A549 (cell line): ENCODE measurements at regions not wholly inside any gene's neighbourhood (a gene's known extent, or its start where the extent isn't known, plus 50 kb on each side); places are given as distances from the start of the nearest gene placed in this dataset.

ENCODE experiments used
- ATAC-seq, 2 experiments: fragments of 200-7000 bp in 1 of 2; fragments of >200 bp in 1 of 2; cut with Nextera tagmentation in 1 of 2; cut with Tn5 transposase in 1 of 2; 3 replicates each; pipeline versions ENCODE4 v1.8.0 to v1.9.1; 2018 to 2020; ENCODE audit warnings: mild to moderate bottlenecking in 1 of 2, moderate library complexity in 1 of 2
- CTCF ChIA-PET: fragments of 300-600 bp; sonication (Branson Sonifier 250); formaldehyde crosslinking; extraction: SDS; loops from one replicate; lab custom pipeline; 2021; ENCODE audit warnings: antibody characterized with exemption, inconsistent platforms; lab: Yijun Ruan, JAX
- POLR2A ChIA-PET: fragments of 350-600 bp; formaldehyde crosslinking; extraction: SDS; loops from one replicate; lab custom pipeline; 2021; ENCODE audit warnings: antibody characterized with exemption, inconsistent platforms; lab: Yijun Ruan, JAX
- DNase-seq, 2 experiments: peaks; one replicate each; pipeline versions ENCODE4 v3.0.0 to v3.0.0-alpha.2; 2011 to 2016; ENCODE audit warnings: low read depth in 1 of 2, low spot score in 1 of 2
- FAIRE-seq: peaks from 2 replicates; lab custom pipeline; 2011; peaks lifted over from hg19 to GRCh38; lab: Jason Lieb, UNC
- H3K27ac ChIP-seq, 2 experiments: fragments of >200 bp; sonication (Bioruptor Twin); formaldehyde crosslinking; 3 replicates each; pipeline ENCODE4 v1.5.1; 2016 to 2017
- H3K4me1 ChIP-seq: fragments of >200 bp; sonication (Bioruptor Twin); formaldehyde crosslinking; 3 replicates; pipeline ENCODE4 v1.6.1; 2016
- H3K4me2 ChIP-seq: fragments of >200 bp; sonication (Bioruptor Twin); formaldehyde crosslinking; 3 replicates; pipeline ENCODE4 v1.6.1; 2016
- H3K4me3 ChIP-seq: fragments of >200 bp; sonication (Bioruptor Twin); formaldehyde crosslinking; 3 replicates; pipeline ENCODE4 v1.5.1; 2016
- H3K9me3 ChIP-seq: fragments of >200 bp; sonication (Bioruptor Twin); formaldehyde crosslinking; 3 replicates; pipeline ENCODE4 v1.6.1; 2016
- BHLHE40 ChIP-seq: IDR thresholded peaks from 2 replicates; pipeline ENCODE4 v1.6.1; 2012; ENCODE audit warnings: low read depth, low read length, inconsistent platforms
- CEBPB ChIP-seq, 2 experiments: fragments of >200 bp in 1 of 2; sonication (Bioruptor Twin) in 1 of 2; formaldehyde crosslinking in 1 of 2; IDR thresholded peaks; 2 replicates each; pipeline ENCODE4 v1.6.1; 2012 to 2016
- CHD4 ChIP-seq: fragments of 200-600 bp; sonication (generic); IDR thresholded peaks from 2 replicates; pipeline ENCODE4 v1.6.1; 2016; ENCODE audit warnings: antibody characterized with exemption, mild to moderate bottlenecking, borderline replicate concordance
- EHF ChIP-seq: fragments of 250-450 bp; sonication (Bioruptor Pico); IDR thresholded peaks from 2 replicates; pipeline ENCODE4 v1.5.0; 2020; ENCODE audit warnings: mild to moderate bottlenecking
- FOSL2 ChIP-seq, 2 experiments: fragments of 450-650 bp in 1 of 2; fragments of >200 bp in 1 of 2; sonication (Bioruptor Twin) in 1 of 2; formaldehyde crosslinking; IDR thresholded peaks; 2 replicates each; pipeline versions ENCODE4 v1.5.0 to v1.6.1; 2016 to 2020; ENCODE audit warnings: mild to moderate bottlenecking in 1 of 2, moderate library complexity in 1 of 2
- GATA3 ChIP-seq: IDR thresholded peaks from 2 replicates; pipeline ENCODE4 v1.6.1; 2012; ENCODE audit warnings: borderline replicate concordance
- HOXB13 ChIP-seq: fragments of 250-450 bp; sonication (Bioruptor Pico); IDR thresholded peaks from 2 replicates; pipeline ENCODE4 v1.5.0; 2020; ENCODE audit warnings: low read depth, mild to moderate bottlenecking, moderate library complexity
- JUNB ChIP-seq: fragments of >200 bp; sonication (Bioruptor Twin); formaldehyde crosslinking; IDR thresholded peaks from 2 replicates; pipeline ENCODE4 v1.6.1; 2016
- MYC ChIP-seq: IDR thresholded peaks from 2 replicates; pipeline ENCODE4 v1.6.1; 2012; ENCODE audit warnings: mild to moderate bottlenecking, inconsistent platforms, low read length, improper control_type of control experiment, borderline replicate concordance
- NFE2L2 ChIP-seq: fragments of 150-350 bp; conservative IDR thresholded peaks from 2 replicates; pipeline ENCODE4 v1.6.1; 2014; ENCODE audit warnings: low read length
- ZC3H11A ChIP-seq: fragments of 450-650 bp; IDR thresholded peaks from 2 replicates; pipeline ENCODE4 v1.6.1; 2014; ENCODE audit warnings: antibody characterized with exemption, mild to moderate bottlenecking
- WGBS: methylation state at CpG from one replicate; pipeline ENCODE4 v1.1.6; 2017; ENCODE audit errors: missing lambda C conversion rate; 5-methylcytosine and 5-hydroxymethylcytosine counted together
- TF ChIP-seq, protein P1 (sequence below): fragments of 250-450 bp; sonication (Bioruptor Pico); IDR thresholded peaks from 2 replicates; pipeline ENCODE4 v1.5.0; 2020; ENCODE audit warnings: low read depth, mild to moderate bottlenecking, moderate library complexity
- TF ChIP-seq, protein P2 (sequence below): IDR thresholded peaks from 2 replicates; pipeline ENCODE4 v1.6.1; 2012; ENCODE audit warnings: low read depth, borderline replicate concordance
- TF ChIP-seq, protein P3 (sequence below): fragments of 200-600 bp; sonication (generic); IDR thresholded peaks from 2 replicates; pipeline ENCODE4 v1.6.1; 2016; ENCODE audit warnings: antibody characterized with exemption, mild to moderate bottlenecking, moderate library complexity

GRCh38 chr7:142440906-142441411, 183.1 kb upstream of the PRSS58 start:
- CTCF ChIA-PET, result interaction anchor here (1.3 to 1.6 kb wide), 2 partner anchors 18 to 342 kb away, joined by 4 read pairs; no protein-coding TSS in a partner anchor
- WGBS, result 85% methylated on average over 9 of the region's 9 CpGs
- ATAC-seq, result peak in 1 of 2 experiments; percentile 12; a peak in 1 of 6 replicates

DNA sequence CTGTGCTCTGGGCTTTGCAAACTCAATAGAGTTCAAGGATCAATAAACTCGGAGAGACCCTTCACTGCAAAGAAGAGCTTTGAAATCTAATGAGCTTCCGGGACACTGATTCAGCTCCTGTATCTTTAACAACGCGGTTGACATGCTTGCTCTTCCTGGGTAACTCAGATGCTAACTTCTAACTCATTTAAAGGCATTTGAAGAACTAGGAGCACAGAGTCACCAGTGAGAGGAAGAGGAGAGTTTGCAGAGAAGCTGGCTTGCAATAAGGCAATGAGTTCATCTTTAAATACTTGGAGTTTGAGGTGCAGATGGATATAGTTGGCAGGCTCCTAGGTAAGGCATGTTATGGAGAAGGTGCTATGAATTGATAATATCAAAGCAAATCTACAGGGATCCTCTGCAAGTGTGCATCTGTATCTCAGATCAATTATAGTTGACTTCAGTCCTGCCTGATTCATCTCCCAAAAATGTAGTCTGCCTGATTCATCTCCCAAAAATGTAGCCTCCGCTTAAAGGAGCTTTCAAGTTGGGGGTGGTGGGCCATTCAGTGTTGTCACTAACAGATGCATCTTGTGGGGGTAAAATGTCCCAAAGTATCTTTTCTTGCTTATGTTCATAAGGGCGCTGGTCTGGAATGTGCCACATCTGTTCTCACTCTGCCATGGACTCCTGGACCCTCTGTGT, 182.5 kb upstream of the PRSS58 start:
- ATAC-seq (peak; percentile 26 to 58; a peak in 4 of 6 replicates), FAIRE-seq (peak; percentile 32), DNase-seq (peak in 1 of 2 experiments; percentile 12)
- WGBS, result 52% methylated on average over 6 of the region's 6 CpGs
- Histone ChIP-seq H3K4me1 (peaks cover 10% of the 10 kb centered on the region; the same call in 2 of the 3 replicates), H3K9me3 (no peaks in the 10 kb centered on the region), H3K4me3 (no peak overlapping the region), H3K27ac (no peak overlapping the region), H3K4me2 (peak overlapping the region; percentile 32)
- CTCF ChIA-PET, result interaction anchor here (0.5 to 1.5 kb wide), 3 partner anchors 18 to 253 kb away, joined by 3 to 5 read pairs (median 4); no protein-coding TSS in a partner anchor
- POLR2A ChIA-PET, result no interaction called here
- no peak for TF ChIP-seq CHD4
- no peak for TF ChIP-seq FOSL2 (IDR thresholded peaks at IDR 0.05)
- peak; percentile 28; the same call in 1 of the 2 replicates for TF ChIP-seq FOSL2 (CRISPR knock-in tag; IDR thresholded peaks at IDR 0.05)
- 0 out of 2 replicates have a peak, but pooled peaks have one; percentile 22 for TF ChIP-seq JUNB

More at GRCh38 chr7:142440906-142441411, 183.1 kb upstream of the PRSS58 start:
- peaks cover 10% of the 10 kb centered on the region; the same call in 2 of the 3 replicates for H3K4me1 ChIP-seq
- POLR2A ChIA-PET, result no interaction called here
- TF ChIP-seq MYC (no peak), HOXB13 (CRISPR knock-in tag) (no peak), GATA3 (no peak), NFE2L2 (no peak)
- TF ChIP-seq, protein P1, sequence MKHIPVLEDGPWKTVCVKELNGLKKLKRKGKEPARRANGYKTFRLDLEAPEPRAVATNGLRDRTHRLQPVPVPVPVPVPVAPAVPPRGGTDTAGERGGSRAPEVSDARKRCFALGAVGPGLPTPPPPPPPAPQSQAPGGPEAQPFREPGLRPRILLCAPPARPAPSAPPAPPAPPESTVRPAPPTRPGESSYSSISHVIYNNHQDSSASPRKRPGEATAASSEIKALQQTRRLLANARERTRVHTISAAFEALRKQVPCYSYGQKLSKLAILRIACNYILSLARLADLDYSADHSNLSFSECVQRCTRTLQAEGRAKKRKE (CRISPR knock-in tag), result no peak
- TF ChIP-seq, all 56 proteins: peak for 0
- Histone ChIP-seq H3K9me3 (no peaks in the 10 kb centered on the region), H3K27ac (no peak overlapping the region), H3K4me3 (no peak overlapping the region), H3K4me2 (peak overlapping the region; percentile 32; the same call in 2 of the 3 replicates)
- DNase-seq (no peak), FAIRE-seq (no peak)

DNA sequence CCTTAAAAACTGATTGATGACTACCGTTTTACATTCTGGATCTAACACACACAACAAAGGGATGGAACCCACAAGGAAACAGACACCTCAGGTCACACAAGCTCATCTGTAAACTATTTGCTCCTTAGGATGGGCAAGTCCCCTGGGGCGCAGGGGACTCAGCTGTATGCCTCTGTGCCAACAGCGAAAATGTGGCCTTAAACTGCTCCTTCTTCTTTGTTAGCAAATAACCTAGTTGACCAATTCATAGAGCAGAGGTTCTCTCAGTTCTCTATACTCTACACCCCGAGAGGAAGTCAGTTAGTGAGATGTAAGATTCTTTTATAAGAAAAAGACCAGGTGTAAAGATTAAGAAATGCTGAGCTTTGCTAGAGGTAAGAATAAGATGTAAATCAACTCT, 181.9 kb upstream of the PRSS58 start:
- ATAC-seq (no peak), DNase-seq (no peak), FAIRE-seq (no peak)
- H3K9me3 ChIP-seq, result no peaks in the 10 kb centered on the region
- no peak overlapping the region for H3K27ac ChIP-seq
- WGBS, result 73% methylated on average over 4 of the region's 4 CpGs
- POLR2A ChIA-PET, result no interaction called here
- TF ChIP-seq EHF (CRISPR knock-in tag) (no peak), JUNB (no peak), ZC3H11A (no peak)
- TF ChIP-seq, protein P1 (CRISPR knock-in tag), result no peak
- peaks cover 10% of the 10 kb centered on the region; the same call in 2 of the 3 replicates for H3K4me1 ChIP-seq
- H3K4me3 ChIP-seq, result no peak overlapping the region
- CTCF ChIA-PET, result interaction anchor here (0.5 to 1.5 kb wide), 2 partner anchors 20 to 252 kb away, joined by 3 to 5 read pairs; no protein-coding TSS in a partner anchor
- H3K4me2 ChIP-seq, result no peak overlapping the region

DNA sequence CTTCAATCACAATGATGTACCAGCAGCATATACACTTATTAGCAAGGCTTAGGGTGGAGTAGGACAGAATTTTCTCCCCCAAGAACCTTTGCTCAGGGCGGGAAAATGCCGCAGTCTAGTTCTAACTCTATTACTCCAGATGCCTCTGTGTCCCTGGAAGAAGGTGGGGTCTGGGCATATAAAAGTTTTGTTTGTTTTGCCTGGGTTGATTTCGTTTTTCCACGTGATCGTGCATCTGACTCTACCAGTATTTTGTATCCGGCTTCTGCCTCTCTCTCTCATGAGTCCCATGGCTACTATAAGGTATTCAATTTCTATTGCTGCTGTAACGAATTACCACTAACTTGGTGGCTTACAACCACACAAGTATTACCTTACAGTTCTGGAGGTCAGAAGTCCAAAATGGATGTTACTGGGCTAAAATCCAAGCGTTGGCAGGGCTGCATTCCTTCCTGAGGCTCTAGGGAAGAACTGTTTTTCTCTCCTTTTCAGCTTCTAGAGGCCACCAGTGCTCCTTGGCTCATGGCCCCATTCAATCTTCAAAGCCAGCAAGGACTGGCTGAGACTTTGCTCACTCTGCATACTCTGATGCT, 181.2 kb upstream of the PRSS58 start:
- no peak for TF ChIP-seq BHLHE40
- TF ChIP-seq, protein P2, sequence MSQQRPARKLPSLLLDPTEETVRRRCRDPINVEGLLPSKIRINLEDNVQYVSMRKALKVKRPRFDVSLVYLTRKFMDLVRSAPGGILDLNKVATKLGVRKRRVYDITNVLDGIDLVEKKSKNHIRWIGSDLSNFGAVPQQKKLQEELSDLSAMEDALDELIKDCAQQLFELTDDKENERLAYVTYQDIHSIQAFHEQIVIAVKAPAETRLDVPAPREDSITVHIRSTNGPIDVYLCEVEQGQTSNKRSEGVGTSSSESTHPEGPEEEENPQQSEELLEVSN, result no peak
- no peak for TF ChIP-seq CEBPB (IDR thresholded peaks at IDR 0.05)
- TF ChIP-seq, protein P3, sequence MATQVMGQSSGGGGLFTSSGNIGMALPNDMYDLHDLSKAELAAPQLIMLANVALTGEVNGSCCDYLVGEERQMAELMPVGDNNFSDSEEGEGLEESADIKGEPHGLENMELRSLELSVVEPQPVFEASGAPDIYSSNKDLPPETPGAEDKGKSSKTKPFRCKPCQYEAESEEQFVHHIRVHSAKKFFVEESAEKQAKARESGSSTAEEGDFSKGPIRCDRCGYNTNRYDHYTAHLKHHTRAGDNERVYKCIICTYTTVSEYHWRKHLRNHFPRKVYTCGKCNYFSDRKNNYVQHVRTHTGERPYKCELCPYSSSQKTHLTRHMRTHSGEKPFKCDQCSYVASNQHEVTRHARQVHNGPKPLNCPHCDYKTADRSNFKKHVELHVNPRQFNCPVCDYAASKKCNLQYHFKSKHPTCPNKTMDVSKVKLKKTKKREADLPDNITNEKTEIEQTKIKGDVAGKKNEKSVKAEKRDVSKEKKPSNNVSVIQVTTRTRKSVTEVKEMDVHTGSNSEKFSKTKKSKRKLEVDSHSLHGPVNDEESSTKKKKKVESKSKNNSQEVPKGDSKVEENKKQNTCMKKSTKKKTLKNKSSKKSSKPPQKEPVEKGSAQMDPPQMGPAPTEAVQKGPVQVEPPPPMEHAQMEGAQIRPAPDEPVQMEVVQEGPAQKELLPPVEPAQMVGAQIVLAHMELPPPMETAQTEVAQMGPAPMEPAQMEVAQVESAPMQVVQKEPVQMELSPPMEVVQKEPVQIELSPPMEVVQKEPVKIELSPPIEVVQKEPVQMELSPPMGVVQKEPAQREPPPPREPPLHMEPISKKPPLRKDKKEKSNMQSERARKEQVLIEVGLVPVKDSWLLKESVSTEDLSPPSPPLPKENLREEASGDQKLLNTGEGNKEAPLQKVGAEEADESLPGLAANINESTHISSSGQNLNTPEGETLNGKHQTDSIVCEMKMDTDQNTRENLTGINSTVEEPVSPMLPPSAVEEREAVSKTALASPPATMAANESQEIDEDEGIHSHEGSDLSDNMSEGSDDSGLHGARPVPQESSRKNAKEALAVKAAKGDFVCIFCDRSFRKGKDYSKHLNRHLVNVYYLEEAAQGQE, result no peak
- POLR2A ChIA-PET, result no interaction called here
- CTCF ChIA-PET, result interaction anchor here (0.6 to 1.5 kb wide), 2 partner anchors 21 to 1300 kb away, joined by 5 read pairs; no protein-coding TSS in a partner anchor
- ATAC-seq, result no peak
- no peak overlapping the region for H3K4me3 ChIP-seq
- no peak overlapping the region for H3K27ac ChIP-seq
- no peaks in the 10 kb centered on the region for H3K9me3 ChIP-seq
- WGBS, result 65% methylated on average over 8 of the region's 8 CpGs
- no peak for FAIRE-seq
- peaks cover 10% of the 10 kb centered on the region; the same call in 2 of the 3 replicates for H3K4me1 ChIP-seq
- H3K4me2 ChIP-seq, result no peak overlapping the region
- DNase-seq, result no peak
